ENCODE measurements at regions not wholly inside any gene's neighbourhood (a gene's known extent, or its start where the extent isn't known, plus 50 kb on each side); places are given as distances from the start of the nearest gene placed in this dataset.

GRCh38 chr9:13567833-13568232 lies 288.3 kb upstream of the MPDZ start:
- H3K27me3 ChIP-seq (ENCODE audit: insufficient read depth, poor library complexity, severe bottlenecking), result no peaks in the 10 kb centered on the region
- no peak overlapping the region for H3K4me3 ChIP-seq (replicated peaks; ENCODE audit: insufficient read depth, low read length)
- DNase-seq (ENCODE audit: low read depth in 1 of 2, low spot score in 1 of 2), result no peak
- no peak overlapping the region for H3K27ac ChIP-seq (replicated peaks)
- TF ChIP-seq CTCF (IDR thresholded peaks at IDR 0.05; ENCODE audit: insufficient read depth, low read length) (no peak), POLR2AphosphoS5 (IDR thresholded peaks at IDR 0.05; ENCODE audit: low read depth) (no peak), GABPA (IDR thresholded peaks at IDR 0.05; ENCODE audit: low read depth) (no peak), REST (IDR thresholded peaks at IDR 0.05; ENCODE audit: insufficient replicate concordance, low read depth) (no peak), SPI1 (IDR thresholded peaks at IDR 0.05; ENCODE audit: borderline replicate concordance, low read depth) (no peak)

- no peak for TF ChIP-seq SPI1 (IDR thresholded peaks at IDR 0.05; ENCODE audit: borderline replicate concordance, low read depth)
- no peak for TF ChIP-seq GABPA (IDR thresholded peaks at IDR 0.05; ENCODE audit: low read depth)
- TF ChIP-seq CTCF (IDR thresholded peaks at IDR 0.05; ENCODE audit: insufficient read depth, low read length), result no peak
- no peak for TF ChIP-seq POLR2AphosphoS5 (IDR thresholded peaks at IDR 0.05; ENCODE audit: low read depth)
- TF ChIP-seq REST (IDR thresholded peaks at IDR 0.05; ENCODE audit: insufficient replicate concordance, low read depth), result no peak
- DNase-seq (ENCODE audit: low read depth in 1 of 2, low spot score in 1 of 2), result no peak
- Histone ChIP-seq H3K27me3 (ENCODE audit: insufficient read depth, poor library complexity, severe bottlenecking) (no peaks in the 10 kb centered on the region), H3K4me3 (replicated peaks; ENCODE audit: insufficient read depth, low read length) (no peak overlapping the region), H3K27ac (replicated peaks) (no peak overlapping the region)
These were observed 278.3 kb upstream of the MPDZ start for GRCh38 chr9:13557746-13558145.

- Histone ChIP-seq H3K27me3 (ENCODE audit: insufficient read depth, poor library complexity, severe bottlenecking) (no peaks in the 10 kb centered on the region), H3K27ac (replicated peaks) (no peak overlapping the region), H3K4me3 (replicated peaks; ENCODE audit: insufficient read depth, low read length) (no peak overlapping the region)
- no peak for DNase-seq (ENCODE audit: low read depth in 1 of 2, low spot score in 1 of 2)
- TF ChIP-seq GABPA (IDR thresholded peaks at IDR 0.05; ENCODE audit: low read depth) (no peak), SPI1 (IDR thresholded peaks at IDR 0.05; ENCODE audit: borderline replicate concordance, low read depth) (no peak), POLR2AphosphoS5 (IDR thresholded peaks at IDR 0.05; ENCODE audit: low read depth) (no peak), REST (IDR thresholded peaks at IDR 0.05; ENCODE audit: insufficient replicate concordance, low read depth) (no peak), CTCF (IDR thresholded peaks at IDR 0.05; ENCODE audit: insufficient read depth, low read length) (no peak)
These were observed 277.2 kb upstream of the MPDZ start for GRCh38 chr9:13556656-13557055.
